Left colon (tissue), 2 donors: ENCODE measurements at regions not wholly inside any gene's neighbourhood (a gene's known extent, or its start where the extent isn't known, plus 50 kb on each side); places are given as distances from the start of the nearest gene placed in this dataset.

Source experiments
- ATAC-seq: fragments of 200-7000 bp; cut with Tn5 transposase; one replicate; pipeline ENCODE4 v1.9.1; 2020; ENCODE audit warnings: mild to moderate bottlenecking, moderate library complexity
- DNase-seq, 2 donors: peaks; one replicate each; pipeline ENCODE4 v3.0.0-alpha.2; 2020
- intact Hi-C, 2 donors: fragments of 100-400 bp; cut with DNase I in 1 of 2; cut with micrococcal nuclease in 1 of 2; formaldehyde crosslinking; loops; one replicate each; pipeline versions ENCODE4 v1.11.2 to v1.14.0; 2022; cut with DNase I, micrococcal nuclease
- donor health status: DM: no; HTN: no; CAD: no.
- donor health status: DM: yes; HTN: yes; CAD: no.

DNA sequence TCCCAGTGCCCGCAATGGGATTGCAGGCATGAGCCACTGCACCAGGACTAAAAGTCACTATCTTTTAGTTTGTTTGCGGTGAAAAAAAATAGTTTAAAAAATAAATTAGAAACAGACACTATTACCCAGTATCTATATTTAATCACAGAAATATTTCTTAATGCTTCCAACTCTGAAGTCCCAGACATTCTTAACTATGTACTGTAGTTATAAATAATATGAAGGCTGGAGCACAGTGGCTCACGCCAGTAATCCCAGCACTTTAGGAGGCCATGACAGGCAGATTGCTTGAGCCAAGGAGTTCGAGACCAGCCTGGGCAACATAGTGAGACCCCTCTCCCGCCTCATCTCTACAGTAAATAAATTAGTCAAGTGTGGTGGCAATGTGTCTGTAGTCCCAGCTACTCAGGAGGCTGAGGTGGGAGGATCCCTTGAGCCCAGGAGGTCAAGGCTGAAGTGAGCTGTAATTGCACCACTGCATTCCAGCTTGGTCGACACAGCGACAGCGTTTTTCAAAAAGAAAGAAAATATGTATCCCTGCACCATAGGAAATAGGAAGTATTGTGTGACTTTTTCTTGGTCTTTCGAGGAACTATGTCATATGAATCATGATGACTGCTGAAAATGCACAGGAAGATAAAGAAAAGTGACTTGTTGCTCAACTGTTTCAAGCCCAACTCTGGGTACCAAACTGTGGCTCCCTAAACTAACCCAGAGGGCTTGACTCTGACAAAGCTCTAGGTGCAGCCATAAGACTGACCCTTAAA is 74.9 kb upstream of the STEAP1B start:
- ATAC-seq = no peak
- intact Hi-C loops = no loop called here
- DNase-seq = no peak

DNA sequence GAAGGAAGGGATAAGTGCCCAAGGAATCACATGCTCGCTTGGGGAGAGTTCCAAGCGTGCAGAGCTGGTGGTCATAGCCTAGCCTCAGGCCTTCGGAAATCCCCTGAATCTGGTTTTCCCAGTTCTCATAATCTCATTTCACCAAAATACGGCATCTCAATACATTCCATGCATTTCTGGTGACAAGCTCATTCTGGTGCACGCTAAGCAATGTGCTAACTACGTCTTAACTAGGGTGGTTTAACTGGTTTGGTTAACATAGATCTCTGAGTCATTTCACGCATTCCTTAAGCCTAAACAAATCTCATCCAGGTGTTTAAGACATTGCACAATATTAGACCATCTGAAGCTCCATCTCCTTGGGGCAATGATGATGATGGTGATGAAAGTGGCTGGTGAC is 72.9 kb upstream of the STEAP1B start:
- no peak for DNase-seq
- ATAC-seq = no peak
- intact Hi-C loops = no loop called here

DNA sequence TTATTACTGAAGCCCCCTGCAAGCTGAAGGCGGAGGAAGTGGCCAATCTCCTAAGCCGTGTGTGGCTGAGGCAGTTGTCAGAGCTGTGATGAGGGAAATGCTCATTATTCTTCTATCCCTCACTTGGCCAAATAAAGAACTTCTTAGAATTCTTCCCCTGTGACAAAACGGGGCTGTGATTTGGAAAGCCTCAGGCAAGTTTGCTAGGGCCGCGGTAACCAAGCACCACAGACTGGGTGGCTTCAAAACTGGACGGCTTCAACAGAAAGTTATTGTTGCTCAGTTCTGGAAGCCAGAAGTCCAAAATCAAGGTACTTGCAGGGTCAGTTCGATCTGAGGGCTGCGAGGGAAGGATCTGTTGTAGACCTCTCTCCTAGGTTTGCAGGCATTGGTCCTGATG is 72.3 kb upstream of the STEAP1B start:
- ATAC-seq (no peak), DNase-seq (no peak)
- intact Hi-C loops = no loop called here

DNA sequence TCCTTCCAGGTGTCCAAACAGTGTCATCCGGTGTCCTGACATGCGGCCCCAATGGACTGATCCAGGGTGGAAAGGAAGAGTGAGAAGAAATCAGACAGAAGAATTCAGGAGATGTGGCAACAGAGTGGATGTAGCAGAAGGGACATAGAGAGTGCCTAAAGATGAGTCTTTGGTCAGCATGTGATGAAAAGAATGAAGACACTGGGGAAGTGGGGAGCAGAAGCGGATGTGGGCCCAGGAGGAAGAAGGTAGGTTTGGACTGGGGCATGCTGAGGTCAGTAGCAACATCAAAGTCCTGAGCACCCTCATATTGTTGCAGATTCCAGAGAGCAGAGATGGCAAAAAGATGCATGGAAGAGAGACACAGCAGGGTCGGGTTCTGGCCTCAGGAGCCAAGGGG is 71.8 kb upstream of the STEAP1B start:
- intact Hi-C loops = no loop called here
- no peak for ATAC-seq
- no peak for DNase-seq

DNA sequence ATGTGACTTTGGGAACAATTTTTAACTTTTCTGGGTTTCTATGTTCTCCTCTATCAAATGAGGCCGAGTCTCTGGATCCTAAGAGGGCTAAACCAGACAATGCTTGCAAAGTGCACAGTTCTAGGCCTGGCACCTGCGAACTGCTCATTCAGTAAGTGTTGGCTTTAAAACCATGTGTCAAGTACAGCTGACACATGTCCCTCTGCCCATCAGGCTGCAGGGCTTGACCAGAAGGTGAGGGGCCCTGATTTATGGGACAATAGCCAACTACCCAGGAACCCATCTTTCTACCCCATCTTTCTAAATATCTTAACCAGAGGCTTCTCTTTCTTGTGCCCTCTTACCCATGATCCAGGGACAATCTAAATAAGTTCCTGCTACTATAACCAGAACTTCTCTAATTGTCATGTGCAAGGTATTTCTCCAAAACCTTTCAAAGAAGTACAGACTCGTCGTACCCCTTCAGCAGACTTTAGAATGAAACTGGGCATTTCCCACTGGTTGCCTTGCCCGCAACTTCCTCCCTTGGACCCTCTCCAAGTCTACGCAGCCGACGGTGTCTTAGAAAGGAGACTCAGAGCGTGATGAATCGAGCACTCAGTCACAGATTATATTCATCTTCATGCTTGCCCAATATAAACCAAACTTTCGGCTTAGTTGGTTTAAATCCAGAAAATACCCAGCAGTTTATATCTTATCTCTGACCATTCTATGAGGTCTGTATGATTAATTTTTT is 69.8 kb upstream of the STEAP1B start:
- intact Hi-C loops = no loop called here
- no peak for DNase-seq
- ATAC-seq = no peak

DNA sequence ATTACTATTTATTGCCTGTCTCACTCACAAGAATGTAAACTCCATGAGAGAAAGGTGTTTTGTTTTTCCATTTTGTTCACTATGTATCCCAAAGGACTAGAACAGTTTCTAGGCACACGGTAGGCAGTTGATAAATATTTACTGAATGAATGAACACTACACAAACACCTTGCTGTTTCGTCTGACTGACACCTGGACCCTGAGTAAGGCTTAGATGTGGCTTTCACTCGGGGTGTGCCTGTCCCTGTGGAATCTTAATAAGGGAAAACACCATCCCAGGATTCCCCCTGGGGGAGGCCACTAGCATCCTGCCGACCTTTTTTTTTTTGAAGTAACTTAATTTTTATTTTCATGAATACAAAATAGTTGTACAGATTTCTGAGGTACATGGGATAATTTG is 66.6 kb upstream of the STEAP1B start:
- intact Hi-C loops = no loop called here

DNA sequence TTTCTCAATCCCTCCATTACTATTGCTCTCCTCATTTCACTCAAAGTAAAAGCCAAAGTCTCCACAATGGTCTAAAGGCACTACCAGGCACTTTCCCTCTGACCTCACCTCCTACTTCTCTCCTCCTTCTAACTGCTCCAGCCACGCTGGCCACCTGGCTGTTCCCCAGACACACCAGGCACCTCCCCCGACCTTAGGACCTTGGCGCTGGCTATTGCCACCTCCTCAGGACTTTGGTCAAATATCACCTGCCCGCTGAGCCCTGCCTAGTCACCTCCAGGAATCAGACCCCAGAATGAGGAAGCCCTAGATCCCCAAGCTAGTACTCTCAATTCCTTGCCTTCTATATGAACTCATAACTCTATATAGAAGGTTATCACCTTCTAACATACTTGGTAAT is 66.2 kb upstream of the STEAP1B start:
- intact Hi-C loops = no loop called here
- DNase-seq (peak; percentile 25 to 43), ATAC-seq (peak; percentile 77)

More for the DNA sequence above, 66.6 kb upstream of the STEAP1B start:
- ATAC-seq = peak; percentile 26
- DNase-seq = no peak

DNA sequence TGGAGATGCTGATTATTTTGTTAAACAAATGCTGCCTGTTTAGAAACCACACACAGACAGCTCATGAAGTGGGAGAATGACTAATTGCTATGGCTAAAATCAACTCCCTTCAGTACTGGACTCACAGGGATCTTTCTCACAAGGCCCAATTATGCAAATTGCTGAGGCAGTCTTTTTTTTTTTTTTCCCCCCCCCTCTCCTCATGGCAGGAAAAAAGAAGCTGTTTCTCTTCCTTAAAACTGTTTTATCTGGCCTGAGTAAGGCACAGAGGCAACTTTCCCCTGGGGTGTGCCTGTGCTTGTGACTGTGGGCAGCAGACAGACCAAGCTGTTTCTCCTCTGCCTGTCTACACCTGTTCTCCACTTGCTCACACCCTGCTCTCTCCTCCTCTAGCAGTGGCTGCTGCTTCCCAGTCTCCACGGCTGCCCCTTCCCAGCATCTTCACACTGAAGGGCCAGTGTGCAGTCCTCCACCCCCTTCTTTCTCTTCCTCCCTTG is 65.4 kb upstream of the STEAP1B start:
- ATAC-seq (peak; percentile 39), DNase-seq (no peak)
- intact Hi-C loops = no loop called here

DNA sequence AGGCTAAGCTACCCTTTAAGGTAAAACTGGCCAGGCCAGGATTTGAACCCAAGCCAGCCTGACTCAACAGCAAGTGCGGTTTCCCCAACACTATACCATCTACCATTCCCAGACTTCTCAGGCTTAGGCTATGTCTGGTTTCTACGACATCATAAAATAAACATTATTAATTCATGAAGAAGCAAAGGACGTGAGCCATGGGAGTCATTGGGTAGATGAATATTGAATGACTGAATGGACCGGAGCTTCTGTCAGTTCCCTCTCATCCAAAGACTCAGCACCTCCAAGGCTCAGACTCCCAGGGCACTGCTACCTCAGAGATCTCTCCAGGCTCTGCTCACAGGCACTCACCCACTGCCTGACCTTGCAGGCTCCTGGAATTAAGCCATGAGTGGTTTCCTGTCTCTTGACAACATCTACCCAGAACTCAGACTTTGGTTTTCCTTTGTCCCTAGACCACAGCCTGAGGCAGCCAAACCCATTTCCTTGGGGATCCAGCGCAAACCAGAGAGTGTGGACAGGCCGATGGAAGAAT is 64.6 kb upstream of the STEAP1B start:
- intact Hi-C loops = loop anchor here in 1 of 2 donors (5.0 kb wide), 1 partner anchor 163 kb away; the partner anchor contains the start of gene IL6
- DNase-seq (no peak), ATAC-seq (no peak)

DNA sequence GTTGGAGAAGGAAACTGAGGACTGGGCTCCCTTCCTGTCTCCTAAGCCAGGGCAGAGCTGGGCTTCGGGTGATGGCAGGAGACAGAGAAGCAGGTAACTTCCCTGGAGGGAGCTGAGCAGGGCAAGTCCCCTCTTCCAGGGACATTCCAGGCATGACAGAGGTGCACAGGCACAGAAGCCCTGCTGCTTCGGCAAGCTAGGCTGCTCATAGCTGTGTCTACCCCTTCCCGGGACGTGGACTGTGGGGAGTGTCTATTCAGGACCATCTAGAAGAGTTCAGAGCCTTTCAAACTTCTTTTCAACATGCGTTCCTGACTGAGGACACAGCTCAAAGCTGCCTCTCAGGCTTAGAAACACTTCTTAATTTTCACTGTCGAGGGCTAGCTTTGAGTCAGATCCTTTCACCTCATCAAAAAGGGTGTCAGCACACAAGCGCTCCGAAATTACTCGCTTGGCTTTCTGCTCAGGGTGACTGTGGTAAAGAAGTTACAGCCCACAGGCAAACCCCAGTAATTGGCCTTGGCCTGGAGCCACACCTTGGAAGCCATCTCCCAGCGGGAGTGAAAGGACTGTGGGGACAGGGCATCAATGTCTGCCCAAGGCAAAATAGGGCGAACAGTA is 63.7 kb upstream of the STEAP1B start:
- ATAC-seq (no peak), DNase-seq (no peak)
- intact Hi-C loops = loop anchor here in 1 of 2 donors (5.0 kb wide), 1 partner anchor 164 kb away; the partner anchor contains the start of gene IL6

DNA sequence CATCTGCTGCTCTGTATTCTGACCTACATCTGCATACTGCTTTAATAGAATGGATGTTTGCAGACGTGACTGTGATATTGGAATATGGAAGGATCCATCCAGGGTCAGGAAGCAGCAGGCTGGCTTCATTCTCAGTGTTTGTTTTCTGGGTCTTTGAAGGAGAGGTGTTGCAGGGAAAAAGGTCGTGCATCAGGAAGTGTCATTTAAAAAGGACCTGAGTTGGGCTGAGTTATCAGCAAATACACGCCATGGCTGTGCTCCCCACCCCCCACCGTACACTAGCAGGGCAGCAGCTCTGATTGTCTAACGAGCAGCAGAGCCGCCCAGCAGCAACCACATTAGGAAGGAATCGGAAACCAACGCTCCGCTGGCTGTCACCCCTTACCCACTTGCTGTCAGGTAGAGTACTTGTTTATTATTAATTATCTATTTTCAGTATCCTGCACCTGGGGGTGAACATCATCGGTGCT is 63.1 kb upstream of the STEAP1B start:
- intact Hi-C loops = loop anchor here in 1 of 2 donors (5.0 kb wide), 1 partner anchor 164 kb away; the partner anchor contains the start of gene IL6
- DNase-seq (no peak), ATAC-seq (no peak)

DNA sequence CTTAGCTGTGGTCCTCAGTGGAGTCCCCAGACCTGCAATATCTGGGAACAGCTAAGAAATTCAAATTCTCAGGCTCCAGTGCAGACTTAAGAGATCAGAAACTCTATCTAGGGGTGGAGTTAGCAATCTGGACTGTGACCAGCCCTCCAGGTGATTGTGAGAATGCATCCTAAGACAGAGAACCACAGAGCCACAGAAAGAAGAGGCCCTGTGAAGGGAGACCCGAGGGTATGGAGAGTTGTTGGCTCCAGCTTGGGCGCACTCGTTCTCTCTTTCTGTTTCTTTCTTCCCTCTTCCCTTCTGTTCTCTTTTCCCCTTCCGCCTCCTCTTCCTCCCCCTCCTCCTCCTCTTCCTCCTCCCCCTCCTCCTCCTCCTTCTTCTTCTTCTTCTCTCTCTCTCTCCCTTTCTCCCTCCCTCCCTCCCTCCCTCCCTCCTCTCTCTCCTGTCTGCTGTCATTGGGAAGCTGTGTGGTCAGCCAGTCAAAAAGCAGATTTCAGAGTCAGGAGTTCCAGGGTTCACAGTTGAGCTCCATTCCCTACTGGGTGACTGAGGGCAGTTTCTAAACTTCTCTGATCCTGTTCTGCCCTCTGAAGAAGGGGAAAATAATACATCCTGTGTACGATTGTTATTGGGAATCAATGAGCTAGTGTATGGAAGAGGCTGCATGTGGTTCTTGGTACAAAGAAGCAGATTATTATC is 62.1 kb upstream of the STEAP1B start:
- ATAC-seq (no peak), DNase-seq (no peak)
- intact Hi-C loops = loop anchor here in 1 of 2 donors (5.0 kb wide), 1 partner anchor 165 kb away; the partner anchor contains the start of gene IL6

DNA sequence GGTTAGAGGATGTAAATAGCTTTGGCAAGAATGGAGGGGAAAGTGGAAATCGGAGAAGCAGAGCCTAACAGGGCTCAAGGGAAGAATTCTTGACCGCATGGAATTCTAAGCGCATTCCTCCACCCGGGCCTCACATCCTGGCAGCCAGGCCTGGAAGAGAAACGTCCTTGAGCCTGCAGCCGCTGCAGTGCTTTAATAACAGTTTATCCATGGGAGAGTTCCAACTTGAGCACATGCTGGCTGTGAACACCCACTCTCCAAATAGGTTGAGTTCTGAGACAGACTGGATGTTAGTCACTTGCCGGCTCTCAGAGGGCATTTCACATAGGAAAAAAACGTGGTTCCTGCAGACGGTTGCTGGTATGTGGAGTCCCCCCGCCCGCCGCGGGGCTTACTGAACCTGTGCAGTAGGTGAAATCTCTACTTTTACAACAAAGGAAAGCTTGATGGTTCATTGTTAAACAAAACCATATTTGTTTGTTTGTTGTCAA is 61.4 kb upstream of the STEAP1B start:
- DNase-seq (peak; percentile 29 to 54), ATAC-seq (no peak)
- intact Hi-C loops = loop anchor here in 1 of 2 donors (5.0 kb wide), 1 partner anchor 166 kb away; the partner anchor contains the start of gene IL6

DNA sequence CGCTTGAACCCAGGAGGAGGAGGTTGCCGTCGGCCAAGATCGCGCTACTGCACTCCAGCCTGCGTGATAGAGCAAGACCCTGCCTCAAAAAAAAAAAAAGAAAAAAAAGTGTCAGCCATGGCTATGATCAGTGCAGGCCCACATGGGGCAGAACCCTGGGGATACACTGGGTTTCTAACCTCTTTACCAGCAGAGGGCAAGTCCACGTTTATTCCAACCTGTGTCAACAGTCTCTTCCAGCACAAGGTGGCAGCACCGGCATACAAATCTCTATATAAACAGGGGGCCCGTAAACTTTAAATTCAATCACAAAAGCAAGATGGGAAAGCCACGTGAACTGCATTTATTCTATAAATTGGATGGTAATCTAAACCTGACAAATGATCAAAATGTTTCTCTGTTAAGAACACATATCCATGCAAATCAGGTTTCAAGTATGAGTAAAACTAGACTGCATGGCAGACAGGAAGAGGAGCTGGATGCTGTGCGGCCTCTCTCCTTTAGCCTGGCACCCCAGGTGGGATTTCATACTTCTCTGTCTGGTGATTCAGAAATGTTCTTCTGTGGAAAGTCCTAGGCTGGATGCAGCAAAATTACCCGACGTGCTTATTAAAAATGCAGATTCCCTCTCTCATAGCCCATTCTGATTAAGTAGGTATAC is 60.0 kb upstream of the STEAP1B start:
- ATAC-seq (peak; percentile 88), DNase-seq (peak in 1 of 2 donors; percentile 74)
- intact Hi-C loops = loop anchor here in 1 of 2 donors (5.0 to 10.0 kb wide), 3 partner anchors 167 to 495 kb away; partner anchors contain the start of gene IL6

DNA sequence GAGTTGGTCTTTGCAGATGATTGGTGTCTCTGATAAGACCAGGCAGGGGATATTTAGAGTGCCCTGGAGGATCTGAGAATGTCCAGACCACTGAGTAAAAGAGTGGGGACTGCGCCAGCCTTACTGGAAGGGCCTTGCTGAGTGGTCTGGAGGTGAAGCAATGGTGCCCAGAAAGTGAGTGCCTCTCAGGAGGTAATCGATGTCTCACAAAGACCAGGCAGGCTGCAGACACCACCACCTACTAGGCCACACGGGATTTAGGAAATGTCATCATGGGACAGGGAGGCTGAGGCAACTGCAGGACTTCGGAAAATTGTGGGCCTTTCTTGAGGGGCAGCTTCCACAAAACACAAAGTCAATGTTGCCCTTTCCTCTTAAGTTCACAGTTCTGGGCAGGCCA is 57.2 kb upstream of the STEAP1B start:
- intact Hi-C loops = loop anchor here in 1 of 2 donors (10.0 kb wide), 2 partner anchors 228 to 498 kb away; no protein-coding TSS in a partner anchor
- DNase-seq = no peak
- ATAC-seq = no peak

DNA sequence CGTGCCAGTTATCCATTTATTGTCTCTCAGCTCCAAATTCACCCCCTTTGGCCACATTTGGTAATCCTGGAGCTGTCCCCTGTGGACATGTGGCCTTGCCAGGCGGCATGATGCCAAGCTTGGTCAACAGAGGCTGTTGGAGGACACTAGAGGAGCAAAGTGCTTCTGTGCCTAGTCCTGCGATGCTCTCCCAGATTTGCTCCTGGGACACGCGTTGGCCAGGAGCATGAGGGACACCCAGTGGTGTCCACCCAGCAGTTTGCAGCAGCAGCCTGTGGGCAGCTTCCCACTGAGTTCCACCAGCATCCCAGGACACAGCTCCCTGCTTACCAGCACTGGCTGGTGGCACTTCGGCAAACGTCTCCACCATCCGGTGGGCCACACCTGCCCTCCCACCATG is 55.5 kb upstream of the STEAP1B start:
- DNase-seq (no peak), ATAC-seq (no peak)
- intact Hi-C loops = loop anchor here in 1 of 2 donors (10.0 kb wide), 2 partner anchors 229 to 499 kb away; no protein-coding TSS in a partner anchor

DNA sequence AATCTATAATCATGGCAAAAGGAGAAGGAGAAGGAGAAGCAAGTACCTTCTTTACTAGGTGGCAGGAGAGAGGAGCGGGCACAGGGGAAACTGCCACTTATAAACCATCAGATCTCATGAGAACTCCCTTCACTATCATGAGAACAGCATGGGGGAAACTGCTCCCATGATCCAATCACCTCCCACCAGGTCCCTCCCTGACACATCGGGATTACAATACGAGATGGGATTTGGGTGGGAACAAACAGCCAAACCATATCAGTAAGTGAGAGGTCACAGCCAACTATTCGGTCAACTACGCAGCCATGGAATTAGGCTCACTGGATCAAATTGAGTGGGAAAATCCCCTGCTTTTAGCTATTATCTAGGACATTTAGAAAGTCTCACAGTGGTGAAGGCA is 54.2 kb upstream of the STEAP1B start:
- ATAC-seq (no peak), DNase-seq (no peak)
- intact Hi-C loops = loop anchor here in 1 of 2 donors (10.0 kb wide), 2 partner anchors 231 to 501 kb away; no protein-coding TSS in a partner anchor
